Neural crest cell (in vitro differentiated cells): ENCODE measurements at regions not wholly inside any gene's neighbourhood (a gene's known extent, or its start where the extent isn't known, plus 50 kb on each side); places are given as distances from the start of the nearest gene placed in this dataset.

Experiments used
- DNase-seq: peaks from one replicate; pipeline ENCODE4 v3.0.0; 2021; ENCODE audit warnings: low read depth, mixed read lengths, low spot score
- H3K27ac Mint-ChIP-seq: one replicate; pipeline ENCODE4 v1.8.0; 2021; ENCODE audit warnings: mild to moderate bottlenecking, mixed read lengths; ENCODE audit not compliant: unreplicated experiment
- H3K27me3 Mint-ChIP-seq: 2 replicates; pipeline ENCODE4 v1.8.0; 2021; ENCODE audit warnings: low read depth, mild to moderate bottlenecking, mixed read lengths
- H3K36me3 Mint-ChIP-seq: 2 replicates; pipeline ENCODE4 v1.8.0; 2021; ENCODE audit warnings: low read depth, mild to moderate bottlenecking, mixed read lengths
- H3K4me1 Mint-ChIP-seq: 2 replicates; pipeline ENCODE4 v1.8.0; 2021; ENCODE audit warnings: mixed read lengths
- H3K4me3 Mint-ChIP-seq: one replicate; pipeline ENCODE4 v1.8.0; 2021; ENCODE audit warnings: mild to moderate bottlenecking, mixed read lengths
- H3K9me3 Mint-ChIP-seq: 2 replicates; pipeline ENCODE4 v1.8.0; 2021; ENCODE audit warnings: mixed read lengths
- TF ChIP-seq, protein P1 (sequence below): fragments of 200-600 bp; sonication (generic); conservative IDR thresholded peaks from 2 replicates; pipeline ENCODE4 v1.5.0; 2021; ENCODE audit warnings: antibody characterized with exemption, mild to moderate bottlenecking

DNA sequence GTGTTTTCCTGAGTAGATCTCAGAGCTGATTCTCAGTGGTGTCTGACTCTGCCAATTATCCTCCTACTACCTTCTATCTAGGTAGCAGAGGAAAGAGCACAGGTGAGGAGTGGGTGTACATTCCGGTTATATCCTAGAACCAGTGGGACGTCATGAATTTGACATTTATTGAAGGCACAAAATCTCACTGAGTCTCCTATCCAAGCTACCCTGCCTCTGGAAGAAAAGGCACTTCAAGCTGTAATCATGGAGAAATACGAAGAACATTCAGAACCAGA, 952.2 kb downstream of the TUSC7 start:
- Mint-ChIP-seq H3K27me3 (no peaks in the 10 kb centered on the region), H3K36me3 (no peaks in the 10 kb centered on the region), H3K9me3 (no peaks in the 10 kb centered on the region), H3K4me3 (no peak overlapping the region), H3K27ac (no peak overlapping the region), H3K4me1 (peaks cover 23% of the 10 kb centered on the region)
- TF ChIP-seq, protein P1, sequence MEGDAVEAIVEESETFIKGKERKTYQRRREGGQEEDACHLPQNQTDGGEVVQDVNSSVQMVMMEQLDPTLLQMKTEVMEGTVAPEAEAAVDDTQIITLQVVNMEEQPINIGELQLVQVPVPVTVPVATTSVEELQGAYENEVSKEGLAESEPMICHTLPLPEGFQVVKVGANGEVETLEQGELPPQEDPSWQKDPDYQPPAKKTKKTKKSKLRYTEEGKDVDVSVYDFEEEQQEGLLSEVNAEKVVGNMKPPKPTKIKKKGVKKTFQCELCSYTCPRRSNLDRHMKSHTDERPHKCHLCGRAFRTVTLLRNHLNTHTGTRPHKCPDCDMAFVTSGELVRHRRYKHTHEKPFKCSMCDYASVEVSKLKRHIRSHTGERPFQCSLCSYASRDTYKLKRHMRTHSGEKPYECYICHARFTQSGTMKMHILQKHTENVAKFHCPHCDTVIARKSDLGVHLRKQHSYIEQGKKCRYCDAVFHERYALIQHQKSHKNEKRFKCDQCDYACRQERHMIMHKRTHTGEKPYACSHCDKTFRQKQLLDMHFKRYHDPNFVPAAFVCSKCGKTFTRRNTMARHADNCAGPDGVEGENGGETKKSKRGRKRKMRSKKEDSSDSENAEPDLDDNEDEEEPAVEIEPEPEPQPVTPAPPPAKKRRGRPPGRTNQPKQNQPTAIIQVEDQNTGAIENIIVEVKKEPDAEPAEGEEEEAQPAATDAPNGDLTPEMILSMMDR = no peak
- no peak for DNase-seq

DNA sequence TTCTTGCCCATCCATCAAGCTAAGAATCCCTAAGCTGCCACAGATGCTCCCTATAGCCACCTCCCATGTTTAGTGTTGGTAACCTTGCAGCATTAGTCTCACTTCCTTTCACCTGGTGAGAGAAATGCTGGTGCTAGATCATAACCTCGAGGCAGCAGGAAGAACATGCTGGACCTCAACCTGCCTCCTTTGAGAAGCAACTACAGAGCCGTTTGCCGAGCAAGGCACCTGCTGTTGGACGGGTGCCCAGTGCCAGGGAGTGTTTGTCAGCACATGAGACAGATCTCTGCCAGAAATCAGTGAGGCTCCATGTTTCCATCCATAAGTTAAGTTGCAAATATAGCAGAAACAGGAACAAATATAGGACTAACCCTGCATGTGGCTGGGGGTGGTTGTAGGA, 955.7 kb downstream of the TUSC7 start:
- DNase-seq = no peak
- no peaks in the 10 kb centered on the region for H3K27me3 Mint-ChIP-seq
- no peak overlapping the region for H3K4me3 Mint-ChIP-seq
- peaks cover 44% of the 10 kb centered on the region for H3K4me1 Mint-ChIP-seq
- no peaks in the 10 kb centered on the region for H3K36me3 Mint-ChIP-seq
- H3K27ac Mint-ChIP-seq = no peak overlapping the region
- TF ChIP-seq, protein P1 = no peak
- H3K9me3 Mint-ChIP-seq = no peaks in the 10 kb centered on the region

GRCh38 chr3:117666325-117666724, 956.7 kb downstream of the TUSC7 start:
- H3K27me3 Mint-ChIP-seq = no peaks in the 10 kb centered on the region
- TF ChIP-seq, protein P1 = no peak
- no peaks in the 10 kb centered on the region for H3K9me3 Mint-ChIP-seq
- no peaks in the 10 kb centered on the region for H3K36me3 Mint-ChIP-seq
- no peak overlapping the region for H3K4me3 Mint-ChIP-seq
- no peak overlapping the region for H3K27ac Mint-ChIP-seq
- no peak for DNase-seq
- H3K4me1 Mint-ChIP-seq = peaks cover 37% of the 10 kb centered on the region

DNA sequence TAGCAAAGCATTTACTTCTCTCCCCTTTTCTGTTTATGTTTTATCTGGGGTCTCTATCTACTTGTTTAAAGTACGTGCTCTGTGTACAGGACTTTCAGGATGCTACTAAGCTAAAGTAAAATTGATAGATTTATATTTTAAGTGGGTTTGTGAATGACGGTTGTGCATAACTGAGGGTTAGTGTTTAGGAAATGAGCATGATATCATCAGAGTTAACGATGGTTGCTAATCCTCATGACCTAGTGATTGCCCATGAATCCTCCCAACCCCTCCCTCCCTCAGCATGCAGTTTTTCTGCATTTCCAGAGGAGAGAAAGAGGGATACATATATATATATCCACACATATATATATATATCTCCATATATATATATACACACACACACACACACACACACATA, 957.2 kb downstream of the TUSC7 start:
- DNase-seq = no peak
- Mint-ChIP-seq H3K27me3 (no peaks in the 10 kb centered on the region), H3K9me3 (no peaks in the 10 kb centered on the region), H3K36me3 (no peaks in the 10 kb centered on the region), H3K4me3 (no peak overlapping the region), H3K27ac (no peak overlapping the region), H3K4me1 (peaks cover 38% of the 10 kb centered on the region)
- TF ChIP-seq, protein P1 = no peak

DNA sequence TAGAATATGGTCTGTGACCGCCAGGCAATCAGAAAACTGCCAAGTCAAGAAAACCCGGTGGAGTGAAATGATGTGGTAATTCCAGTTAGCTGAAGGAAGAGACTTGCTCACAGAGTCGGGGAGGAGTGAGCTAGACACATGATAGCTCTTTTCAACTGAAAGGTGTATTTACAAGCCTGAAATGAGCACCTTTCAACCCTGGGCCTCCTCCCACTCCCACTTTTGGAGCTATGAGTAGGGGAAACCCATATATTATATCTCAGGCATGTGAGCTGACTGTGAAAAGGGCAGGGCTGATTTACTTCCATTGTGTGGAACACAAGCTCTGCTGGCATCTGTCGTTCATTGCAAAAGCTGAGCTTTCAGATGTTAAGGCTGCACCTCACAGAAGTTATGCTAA, 960.2 kb downstream of the TUSC7 start:
- H3K36me3 Mint-ChIP-seq = no peaks in the 10 kb centered on the region
- H3K4me3 Mint-ChIP-seq = no peak overlapping the region
- no peak for DNase-seq
- no peaks in the 10 kb centered on the region for H3K9me3 Mint-ChIP-seq
- peaks cover 39% of the 10 kb centered on the region for H3K4me1 Mint-ChIP-seq
- H3K27me3 Mint-ChIP-seq = no peaks in the 10 kb centered on the region
- H3K27ac Mint-ChIP-seq = no peak overlapping the region
- TF ChIP-seq, protein P1 = no peak

- H3K4me1 Mint-ChIP-seq = peaks cover 33% of the 10 kb centered on the region
- H3K36me3 Mint-ChIP-seq = no peaks in the 10 kb centered on the region
- H3K27ac Mint-ChIP-seq = no peak overlapping the region
- no peaks in the 10 kb centered on the region for H3K27me3 Mint-ChIP-seq
- no peak overlapping the region for H3K4me3 Mint-ChIP-seq
- DNase-seq = no peak
- TF ChIP-seq, protein P1 = no peak
- no peaks in the 10 kb centered on the region for H3K9me3 Mint-ChIP-seq
Observed at GRCh38 chr3:117671722-117672318, 962.2 kb downstream of the TUSC7 start.
